ENCODE measurements at regions not wholly inside any gene's neighbourhood (a gene's known extent, or its start where the extent isn't known, plus 50 kb on each side); places are given as distances from the start of the nearest gene placed in this dataset.

DNA sequence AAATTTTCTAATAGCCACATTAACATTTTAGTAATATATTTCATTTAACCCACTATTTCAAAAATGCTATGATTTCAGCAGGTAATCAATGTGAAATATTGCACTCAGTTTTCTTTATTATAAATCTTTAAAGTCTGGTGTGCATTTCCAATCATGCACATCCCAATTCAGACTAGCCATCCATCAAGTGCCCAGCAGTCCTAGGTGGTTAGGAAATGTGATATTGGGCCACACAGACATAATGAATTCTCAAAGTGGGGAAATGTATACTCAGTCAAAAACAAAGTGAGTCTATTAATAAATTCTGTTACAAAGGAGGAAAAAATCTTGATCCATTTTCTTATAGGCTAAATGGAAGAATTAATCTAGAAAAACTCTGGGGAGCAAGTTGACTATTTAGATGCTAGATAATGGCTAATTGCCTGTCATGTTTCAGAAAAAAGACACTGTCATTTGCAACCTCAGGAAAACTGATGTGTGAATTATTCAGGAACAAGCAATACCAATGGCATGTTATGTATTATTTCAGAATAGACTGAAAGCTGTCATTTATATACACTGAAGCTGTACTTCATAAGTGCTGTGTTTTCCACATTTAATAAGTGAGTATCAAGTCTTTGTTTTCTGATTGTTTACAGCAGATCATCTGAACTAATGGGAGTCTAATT is 629.1 kb upstream of the ADARB2 start:
- TF ChIP-seq, protein P1, sequence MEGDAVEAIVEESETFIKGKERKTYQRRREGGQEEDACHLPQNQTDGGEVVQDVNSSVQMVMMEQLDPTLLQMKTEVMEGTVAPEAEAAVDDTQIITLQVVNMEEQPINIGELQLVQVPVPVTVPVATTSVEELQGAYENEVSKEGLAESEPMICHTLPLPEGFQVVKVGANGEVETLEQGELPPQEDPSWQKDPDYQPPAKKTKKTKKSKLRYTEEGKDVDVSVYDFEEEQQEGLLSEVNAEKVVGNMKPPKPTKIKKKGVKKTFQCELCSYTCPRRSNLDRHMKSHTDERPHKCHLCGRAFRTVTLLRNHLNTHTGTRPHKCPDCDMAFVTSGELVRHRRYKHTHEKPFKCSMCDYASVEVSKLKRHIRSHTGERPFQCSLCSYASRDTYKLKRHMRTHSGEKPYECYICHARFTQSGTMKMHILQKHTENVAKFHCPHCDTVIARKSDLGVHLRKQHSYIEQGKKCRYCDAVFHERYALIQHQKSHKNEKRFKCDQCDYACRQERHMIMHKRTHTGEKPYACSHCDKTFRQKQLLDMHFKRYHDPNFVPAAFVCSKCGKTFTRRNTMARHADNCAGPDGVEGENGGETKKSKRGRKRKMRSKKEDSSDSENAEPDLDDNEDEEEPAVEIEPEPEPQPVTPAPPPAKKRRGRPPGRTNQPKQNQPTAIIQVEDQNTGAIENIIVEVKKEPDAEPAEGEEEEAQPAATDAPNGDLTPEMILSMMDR (IDR thresholded peaks at IDR 0.05 in 8 of 11, conservative IDR thresholded peaks at IDR 0.05 in 3 of 11), result no peak
- no peak for TF ChIP-seq POLR2A (IDR thresholded peaks at IDR 0.05)

Measured in spleen (tissue), 7 donors.